ENCODE measurements at regions not wholly inside any gene's neighbourhood (a gene's known extent, or its start where the extent isn't known, plus 50 kb on each side); places are given as distances from the start of the nearest gene placed in this dataset.

- TF ChIP-seq CTCF (IDR thresholded peaks at IDR 0.05) (no peak), EP300 (IDR thresholded peaks at IDR 0.05) (no peak)
Observed at GRCh38 chr6:6772751-6773150, 184.2 kb downstream of the LY86 start.
